Stimulated activated CD4-positive, alpha-beta T cell treated with anti-CD3 and anti-CD28 coated beads, Interleukin-2, amount 100 ng/mL, for 24 hours (primary cell): ENCODE measurements at regions not wholly inside any gene's neighbourhood (a gene's known extent, or its start where the extent isn't known, plus 50 kb on each side); places are given as distances from the start of the nearest gene placed in this dataset.
"Not testable (repeated sequence)": the region's sequence is repeated elsewhere in the genome, so short reads cannot be mapped to it uniquely, and the experiment has no call there.

Experiments
- DNase-seq, 2 donors: peaks; one replicate each; pipeline ENCODE4 v3.0.0-alpha.2; 2020

- no peak for DNase-seq
These were observed 805.5 kb upstream of the KIF2B start for GRCh38 chr17:53017227-53017626.

DNA sequence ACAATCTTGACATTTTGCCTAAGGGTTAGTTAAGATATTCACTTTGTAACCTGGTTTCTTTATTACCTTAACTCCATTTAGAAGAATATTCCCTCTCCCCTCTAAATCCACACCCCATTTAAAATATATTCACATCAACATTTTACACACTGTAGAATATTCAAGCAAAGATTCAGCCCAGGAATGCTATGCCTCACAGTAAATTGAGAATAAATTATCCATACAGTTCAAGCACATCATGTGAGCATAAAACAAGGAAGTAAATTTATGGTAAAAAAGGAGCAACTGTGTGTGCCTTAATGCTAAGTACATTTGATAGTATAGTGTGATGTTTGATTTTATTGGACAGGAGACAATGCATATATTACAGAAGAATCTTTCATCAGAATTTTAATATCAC, 806.6 kb upstream of the KIF2B start:
- DNase-seq: no peak

- DNase-seq: no peak
These were observed 810.4 kb upstream of the KIF2B start for GRCh38 chr17:53012364-53012763.

- DNase-seq: no peak
These were observed 816.7 kb upstream of the KIF2B start for GRCh38 chr17:53006006-53006405.

- no peak for DNase-seq
These were observed 817.8 kb upstream of the KIF2B start for GRCh38 chr17:53004902-53005301.

GRCh38 chr17:52995881-52996280, 826.8 kb upstream of the KIF2B start:
- no peak for DNase-seq

GRCh38 chr17:52995147-52995546, 827.6 kb upstream of the KIF2B start:
- DNase-seq: no peak

GRCh38 chr17:52986056-52986662, 827.6 kb upstream of the CA10 start:
- DNase-seq: no peak

GRCh38 chr17:52982331-52982730, 823.8 kb upstream of the CA10 start:
- DNase-seq: no peak

GRCh38 chr17:52979921-52980320, 821.4 kb upstream of the CA10 start:
- no peak for DNase-seq

GRCh38 chr17:52965856-52966255, 807.3 kb upstream of the CA10 start:
- no peak for DNase-seq

GRCh38 chr17:52961751-52962150, 803.2 kb upstream of the CA10 start:
- DNase-seq: not testable (repeated sequence)

GRCh38 chr17:52957411-52957810, 798.9 kb upstream of the CA10 start:
- DNase-seq: no peak

DNA sequence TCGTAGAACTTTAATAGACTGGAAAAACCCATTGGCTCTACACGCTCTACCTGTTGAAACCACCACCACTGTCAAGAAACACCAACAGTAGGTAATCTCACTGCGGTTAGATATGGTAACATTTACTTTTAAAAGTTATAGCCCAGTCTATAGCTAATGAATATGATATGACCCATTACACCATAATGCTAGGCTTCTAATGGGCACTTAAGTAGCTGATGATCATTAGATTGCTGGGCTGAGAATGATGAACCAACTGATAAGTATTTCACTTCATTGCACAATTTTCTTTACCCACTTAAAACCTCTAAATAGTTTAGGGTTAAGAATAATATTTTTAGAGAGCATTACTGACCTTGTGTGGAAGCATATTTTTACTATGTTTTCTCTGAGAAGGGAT, 788.9 kb upstream of the CA10 start:
- no peak for DNase-seq

DNA sequence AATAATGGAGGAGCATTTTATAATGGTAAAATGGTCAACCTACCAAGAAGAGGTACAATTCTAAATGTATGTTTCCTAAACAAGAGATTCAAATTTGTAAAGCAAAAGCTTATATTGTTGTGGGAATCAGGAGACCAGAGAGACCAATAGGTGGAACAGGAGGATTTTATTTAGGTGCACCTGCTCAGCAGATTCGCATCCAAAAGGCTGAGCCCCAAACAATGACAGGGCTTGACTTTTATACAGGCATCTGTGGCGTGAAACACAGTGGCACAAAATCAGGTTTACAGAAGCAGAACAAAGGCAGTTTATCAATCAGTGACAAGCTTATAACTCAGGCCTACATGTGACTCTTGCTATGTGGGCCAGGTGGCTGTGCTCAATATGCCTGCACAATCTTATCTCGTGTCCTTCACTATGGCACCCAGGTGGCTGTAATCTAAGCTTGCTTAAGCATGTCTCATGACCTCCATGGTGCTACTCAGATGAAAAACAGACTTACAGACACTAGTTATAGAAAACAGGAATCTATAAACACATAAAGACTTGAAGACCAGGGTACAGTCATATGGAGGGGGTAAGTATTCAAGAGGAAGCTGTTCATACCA, 780.2 kb upstream of the CA10 start:
- no peak for DNase-seq

DNA sequence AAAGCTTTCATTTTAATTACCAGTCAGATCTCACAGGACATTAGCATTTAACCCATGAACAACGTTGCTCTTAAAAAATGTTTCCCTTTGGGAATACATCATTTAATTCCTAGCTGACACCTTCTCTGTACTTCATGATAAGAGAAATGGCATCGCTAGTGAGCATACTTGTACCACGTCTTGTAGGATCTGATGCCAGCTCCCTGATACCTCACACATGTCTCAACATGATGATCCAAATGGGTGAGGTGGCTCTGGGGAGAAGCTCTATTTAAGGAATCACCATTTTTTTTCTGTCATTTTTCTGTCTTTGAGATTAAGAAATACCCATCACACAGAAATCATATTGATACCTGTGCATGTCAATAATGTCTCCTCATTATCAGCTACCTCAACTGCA, 772.1 kb upstream of the CA10 start:
- DNase-seq: no peak

DNA sequence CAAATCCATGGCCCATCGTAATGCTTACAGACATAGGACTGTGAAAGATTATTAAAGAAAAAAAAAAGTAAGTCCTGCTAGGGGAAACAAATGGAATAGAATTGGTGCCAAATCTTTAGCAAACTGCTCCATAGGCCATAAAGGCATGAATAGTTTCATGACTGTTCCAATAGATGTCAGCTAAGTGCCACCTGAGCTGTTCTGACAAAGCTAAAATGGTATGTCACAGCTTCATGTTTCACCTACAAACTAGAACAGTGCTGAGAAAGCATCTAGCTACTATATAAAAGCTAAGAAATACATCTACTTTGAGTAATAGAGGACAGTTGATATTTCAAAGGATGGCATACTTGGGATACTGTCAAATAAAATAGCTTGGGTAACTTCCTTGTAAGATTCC, 771.6 kb upstream of the CA10 start:
- DNase-seq: no peak

GRCh38 chr17:52923658-52924057, 765.1 kb upstream of the CA10 start:
- DNase-seq: no peak

- DNase-seq: no peak
These were observed 740.7 kb upstream of the CA10 start for GRCh38 chr17:52899235-52899634.

DNA sequence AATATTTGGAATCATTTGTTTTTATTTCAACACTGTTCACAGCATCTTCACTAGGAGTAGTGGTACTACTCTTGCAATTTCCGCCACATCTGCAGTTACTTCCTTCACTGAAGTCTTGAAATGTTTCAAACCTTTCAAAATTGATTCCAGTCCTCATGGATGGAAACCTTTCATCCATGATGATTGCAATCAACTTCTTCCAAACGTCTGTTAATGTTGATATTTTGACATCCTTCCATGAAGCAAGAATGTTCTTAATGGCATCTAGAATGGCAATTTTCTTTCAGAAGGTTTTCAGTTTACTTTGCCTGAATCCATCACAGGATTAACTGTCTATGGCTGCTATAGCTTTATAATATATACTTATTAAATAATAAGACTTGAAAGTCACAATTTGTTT, 736.8 kb upstream of the CA10 start:
- DNase-seq: no peak

- no peak for DNase-seq
These were observed 733.8 kb upstream of the CA10 start for GRCh38 chr17:52892334-52892733.

DNA sequence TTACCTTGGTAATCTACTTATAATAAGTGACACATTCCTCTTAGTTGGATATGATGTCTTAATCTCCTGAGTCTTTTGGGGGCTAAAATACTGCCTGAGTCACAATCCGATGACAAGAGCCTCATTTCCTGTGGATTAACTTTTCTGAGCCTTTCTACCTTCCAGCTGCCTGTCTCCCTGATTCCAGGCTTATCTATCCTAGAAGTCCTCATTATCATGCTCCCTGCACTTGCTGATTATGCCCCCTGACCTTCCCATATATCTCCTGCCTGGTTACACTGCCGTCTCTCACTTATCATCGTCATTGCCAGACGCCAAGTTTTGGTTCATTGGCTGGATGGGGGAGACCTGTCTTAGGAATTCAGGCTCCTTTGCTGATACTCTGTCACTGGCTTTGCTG, 727.4 kb upstream of the CA10 start:
- no peak for DNase-seq

- not testable (repeated sequence) for DNase-seq
These were observed 725.5 kb upstream of the CA10 start for GRCh38 chr17:52883907-52884491.

DNA sequence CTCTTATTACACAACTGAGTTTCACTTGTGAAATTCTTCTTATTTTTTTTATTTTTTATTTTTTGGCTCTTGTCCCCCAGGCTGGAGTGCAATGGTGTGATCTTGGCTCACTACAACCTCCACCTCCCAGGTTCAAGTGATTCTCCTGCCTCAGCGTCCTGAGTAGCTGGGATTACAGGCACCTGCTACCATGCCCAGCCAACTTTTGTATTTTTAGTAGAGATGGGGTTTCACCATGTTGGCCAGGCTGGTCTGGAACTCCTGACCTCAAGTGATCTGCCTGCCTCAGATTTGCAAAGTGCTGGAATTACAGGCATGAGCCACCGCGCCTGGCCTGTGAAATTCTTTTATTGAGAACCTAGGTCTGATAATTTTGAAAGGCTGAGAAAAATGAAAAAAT, 688.3 kb upstream of the CA10 start:
- DNase-seq: not testable (repeated sequence)

DNA sequence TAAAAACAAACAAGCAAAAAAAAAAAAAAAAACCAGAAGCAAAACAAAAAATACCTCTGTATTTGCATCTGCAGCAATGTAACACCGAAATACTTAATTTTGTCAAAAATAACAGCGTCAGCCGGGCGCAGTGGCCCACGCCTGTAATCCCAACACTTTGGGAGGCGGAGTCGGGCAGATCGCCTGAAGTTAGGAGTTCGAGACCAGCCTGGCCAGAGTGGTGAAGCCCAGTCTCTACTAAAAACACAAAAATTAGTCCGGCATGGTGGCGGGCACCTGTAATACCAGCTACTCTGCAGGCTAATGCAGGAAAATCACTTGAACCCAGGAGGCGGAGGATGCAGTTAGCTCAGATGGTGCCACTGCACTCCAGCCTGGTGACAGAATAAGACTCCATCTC, 683.5 kb upstream of the CA10 start:
- DNase-seq: no peak
